HCT116 (cell line): ENCODE measurements at regions not wholly inside any gene's neighbourhood (a gene's known extent, or its start where the extent isn't known, plus 50 kb on each side); places are given as distances from the start of the nearest gene placed in this dataset.

Source experiments
- ATAC-seq: fragments of 200-7000 bp; cut with Tn5 transposase; 2 replicates; pipeline ENCODE4 v1.9.1; 2020; ENCODE audit warnings: mild to moderate bottlenecking, moderate library complexity
- BruUV-seq: library from RNA; stranded (reverse); fragments of 400-500 nt; replicated peaks from 2 replicates; lab custom pipeline; 2021; lab: Mats Ljungman, UMichigan
- CTCF ChIA-PET: fragments of 300-600 bp; sonication (Branson Sonifier 250); formaldehyde crosslinking; loops from one replicate; lab custom pipeline; 2021; ENCODE audit warnings: antibody characterized with exemption; lab: Charles Lee
- POLR2A ChIA-PET: fragments of 300-600, 350-600 bp; sonication (Branson Sonifier 250); formaldehyde crosslinking; loops from one replicate; lab custom pipeline; 2021; ENCODE audit warnings: antibody characterized with exemption; lab: Charles Lee
- RAD21 ChIA-PET, 2 experiments: fragments of 300-600 bp; sonication (Branson Sonifier 250); formaldehyde crosslinking; loops; one replicate each; lab custom pipeline; 2023; ENCODE audit warnings: low total read pairs in 2 of 2; ENCODE audit not compliant: uncharacterized antibody in 2 of 2, unreplicated experiment in 2 of 2, low non-redundant PET in 1 of 2; lab: Charles Lee
- DNase-seq: peaks from one replicate; pipeline ENCODE4 v3.0.0-alpha.2; 2010; ENCODE audit warnings: low read depth, low spot score
- H2AFZ ChIP-seq: fragments of 200-600 bp; shearing (Covaris generic), sonication (generic); 2 replicates; pipeline ENCODE4 v1.6.1; 2017; ENCODE audit warnings: low read depth, mixed run types, mixed read lengths, antibody characterized with exemption, low read length; ENCODE audit not compliant: poor library complexity, severe bottlenecking
- H3K27ac ChIP-seq: 2 replicates; pipeline ENCODE4 v1.5.1; 2012; ENCODE audit warnings: low read depth, low read length
- H3K27me3 ChIP-seq: fragments of 200-600 bp; sonication (generic); 2 replicates; pipeline ENCODE4 v1.6.1; 2016; ENCODE audit warnings: mixed run types, low read length, mixed read lengths; ENCODE audit not compliant: insufficient read depth
- H3K36me3 ChIP-seq, 2 experiments: fragments of 200-500 bp in 1 of 2; fragments of 200-600 bp in 1 of 2; sonication (Bioruptor generic) in 1 of 2; sonication (generic) in 1 of 2; 2 replicates each; pipeline versions ENCODE4 v1.5.1 to v1.6.1; 2014 to 2016; ENCODE audit warnings: low read length in 2 of 2, inconsistent platforms in 1 of 2, mixed read lengths in 1 of 2, mixed run types in 1 of 2; ENCODE audit not compliant: insufficient read depth in 2 of 2, control insufficient read depth in 1 of 2
- H3K4me1 ChIP-seq, 2 experiments: fragments of 200-600 bp in 1 of 2; sonication (generic) in 1 of 2; 2 replicates each; pipeline versions ENCODE4 v1.5.1 to v1.6.1; 2012 to 2017; ENCODE audit warnings: low read length in 2 of 2, inconsistent platforms in 1 of 2, mild to moderate bottlenecking in 1 of 2, mixed read lengths in 1 of 2, mixed run types in 1 of 2, moderate library complexity in 1 of 2; ENCODE audit not compliant: insufficient read depth in 2 of 2, control insufficient read depth in 1 of 2
- H3K4me2 ChIP-seq: fragments of 200-600 bp; sonication (generic); 2 replicates; pipeline ENCODE4 v1.6.1; 2017; ENCODE audit warnings: mixed run types, low read length, mixed read lengths
- H3K4me3 ChIP-seq, 2 experiments: fragments of 200-600 bp in 1 of 2; sonication (generic) in 1 of 2; replicated peaks in 1 of 2; 2 replicates each; pipeline ENCODE4 v1.5.1; 2011 to 2016; ENCODE audit warnings: low read length in 2 of 2, control low read depth in 1 of 2, low read depth in 1 of 2, mild to moderate bottlenecking in 1 of 2, mixed read lengths in 1 of 2, mixed run types in 1 of 2
- H3K79me2 ChIP-seq: fragments of 200-600 bp; sonication (generic); 2 replicates; pipeline ENCODE4 v1.6.1; 2017; ENCODE audit warnings: mild to moderate bottlenecking, mixed run types, low read length, moderate library complexity, mixed read lengths; ENCODE audit not compliant: insufficient read depth
- H3K9ac ChIP-seq: fragments of 200-600 bp; sonication (generic); 2 replicates; pipeline ENCODE4 v1.6.1; 2016; ENCODE audit warnings: low read length, mixed read lengths
- H3K9me2 ChIP-seq: fragments of 200-600 bp; sonication (generic), shearing (Covaris generic); 2 replicates; pipeline ENCODE4 v1.6.1; 2017; ENCODE audit warnings: mixed run types, mild to moderate bottlenecking, moderate library complexity; ENCODE audit not compliant: insufficient read depth
- H3K9me3 ChIP-seq, 2 experiments: fragments of 200-500 bp in 1 of 2; fragments of 200-600 bp in 1 of 2; sonication (Bioruptor generic) in 1 of 2; sonication (generic) in 1 of 2; 2 replicates each; pipeline ENCODE4 v1.6.1; 2014 to 2017; ENCODE audit warnings: low read length in 2 of 2, mixed read lengths in 2 of 2, inconsistent platforms in 1 of 2, low read depth in 1 of 2, mild to moderate bottlenecking in 1 of 2, mixed run types in 1 of 2, moderate library complexity in 1 of 2; ENCODE audit not compliant: control insufficient read depth in 1 of 2, insufficient read depth in 1 of 2
- H4K20me1 ChIP-seq: fragments of 200-600 bp; sonication (generic), shearing (Covaris generic); 2 replicates; pipeline ENCODE4 v1.6.1; 2017; ENCODE audit warnings: mixed run types, mild to moderate bottlenecking, moderate library complexity; ENCODE audit not compliant: insufficient read depth
- CBX3 ChIP-seq: IDR thresholded peaks from 2 replicates; pipeline ENCODE4 v1.6.1; 2012; ENCODE audit warnings: low read depth
- CEBPB ChIP-seq: IDR thresholded peaks from 2 replicates; pipeline ENCODE4 v1.6.1; 2012; ENCODE audit warnings: low read depth
- EZH2 ChIP-seq: fragments of 200-600 bp; sonication (generic); IDR thresholded peaks from 2 replicates; pipeline ENCODE4 v1.6.1; 2017; ENCODE audit warnings: antibody characterized with exemption, mixed run types
- EZH2phosphoT487 ChIP-seq: fragments of 200-600 bp; IDR thresholded peaks from 2 replicates; pipeline ENCODE4 v1.6.1; 2018; ENCODE audit warnings: antibody characterized with exemption, borderline replicate concordance
- JUND ChIP-seq: IDR thresholded peaks from 2 replicates; pipeline ENCODE4 v1.6.1; 2012
- POLR2A ChIP-seq: IDR thresholded peaks from 2 replicates; pipeline ENCODE4 v1.7.0; 2011; ENCODE audit warnings: borderline replicate concordance; ENCODE audit not compliant: insufficient read depth, insufficient read length; ENCODE audit errors: extremely low read depth
- RAD21 ChIP-seq: IDR thresholded peaks from 2 replicates; pipeline ENCODE4 v1.6.1; 2012; ENCODE audit warnings: low read depth, mild to moderate bottlenecking
- SP1 ChIP-seq: IDR thresholded peaks from 2 replicates; pipeline ENCODE4 v1.6.1; 2012; ENCODE audit warnings: low read depth
- ZNF274 ChIP-seq: fragments of 200-500 bp; sonication (Bioruptor generic); IDR thresholded peaks from 2 replicates; pipeline ENCODE4 v1.6.1; 2014; ENCODE audit warnings: mild to moderate bottlenecking, low read depth, low read length, inconsistent platforms
- intact Hi-C: fragments of 100-400 bp; cut with micrococcal nuclease; formaldehyde crosslinking; loops from 2 replicates; pipeline ENCODE4 v1.10.0; 2022
- TF ChIP-seq, protein P1 (sequence below), 3 experiments: fragments of 200-600 bp in 1 of 3; sonication (generic) in 1 of 3; IDR thresholded peaks in 2 of 3; conservative IDR thresholded peaks in 1 of 3; 2 replicates each; pipeline ENCODE4 v1.5.1; 2012 to 2017; ENCODE audit warnings: low read depth in 2 of 3, low read length in 2 of 3, antibody characterized with exemption in 1 of 3, borderline replicate concordance in 1 of 3, control low read depth in 1 of 3, mild to moderate bottlenecking in 1 of 3, mixed read lengths in 1 of 3, mixed run types in 1 of 3, moderate library complexity in 1 of 3; ENCODE audit not compliant: insufficient read depth in 1 of 3
- TF ChIP-seq, protein P2 (sequence below): IDR thresholded peaks from 2 replicates; pipeline ENCODE4 v1.6.1; 2011; ENCODE audit warnings: mild to moderate bottlenecking, low read length, moderate library complexity; ENCODE audit not compliant: insufficient replicate concordance; ENCODE audit errors: extremely low read depth
- TF ChIP-seq, protein P3 (sequence below): IDR thresholded peaks from 2 replicates; pipeline ENCODE4 v1.6.1; 2012

DNA sequence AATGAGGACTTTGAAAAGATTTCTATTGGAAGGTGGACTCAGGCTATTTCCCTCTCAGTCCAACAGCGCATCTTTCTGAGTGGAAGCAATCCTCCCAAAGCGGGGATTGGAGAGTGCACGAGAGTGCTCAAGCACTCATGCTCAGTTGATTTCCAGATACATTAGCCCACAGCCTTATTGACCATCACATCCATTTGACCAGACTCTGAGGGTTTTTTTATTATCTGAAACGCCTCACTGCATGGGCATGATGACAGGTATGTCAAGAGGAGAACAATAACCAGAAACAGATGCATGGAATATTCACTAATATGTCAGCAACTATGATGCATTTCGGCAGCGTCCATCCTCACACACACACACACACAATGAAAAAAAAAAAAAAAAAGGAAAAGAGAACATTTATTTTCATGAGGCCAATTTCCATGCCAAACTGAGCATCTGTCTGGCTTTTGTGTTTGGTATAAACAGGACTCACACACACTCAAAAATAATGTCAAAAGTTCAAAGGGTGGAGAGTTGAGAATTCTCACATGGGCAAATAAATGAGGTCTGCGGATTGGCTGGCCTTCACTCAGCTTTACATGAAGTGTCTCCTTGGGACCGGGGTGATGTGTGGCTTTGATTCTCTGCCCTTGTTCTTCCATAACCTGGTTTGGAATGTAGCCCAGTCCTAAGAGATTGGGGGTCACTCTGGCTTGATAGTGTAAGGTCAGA lies 371.6 kb downstream of the MCTP2 start (continued):
- TF ChIP-seq, protein P1, sequence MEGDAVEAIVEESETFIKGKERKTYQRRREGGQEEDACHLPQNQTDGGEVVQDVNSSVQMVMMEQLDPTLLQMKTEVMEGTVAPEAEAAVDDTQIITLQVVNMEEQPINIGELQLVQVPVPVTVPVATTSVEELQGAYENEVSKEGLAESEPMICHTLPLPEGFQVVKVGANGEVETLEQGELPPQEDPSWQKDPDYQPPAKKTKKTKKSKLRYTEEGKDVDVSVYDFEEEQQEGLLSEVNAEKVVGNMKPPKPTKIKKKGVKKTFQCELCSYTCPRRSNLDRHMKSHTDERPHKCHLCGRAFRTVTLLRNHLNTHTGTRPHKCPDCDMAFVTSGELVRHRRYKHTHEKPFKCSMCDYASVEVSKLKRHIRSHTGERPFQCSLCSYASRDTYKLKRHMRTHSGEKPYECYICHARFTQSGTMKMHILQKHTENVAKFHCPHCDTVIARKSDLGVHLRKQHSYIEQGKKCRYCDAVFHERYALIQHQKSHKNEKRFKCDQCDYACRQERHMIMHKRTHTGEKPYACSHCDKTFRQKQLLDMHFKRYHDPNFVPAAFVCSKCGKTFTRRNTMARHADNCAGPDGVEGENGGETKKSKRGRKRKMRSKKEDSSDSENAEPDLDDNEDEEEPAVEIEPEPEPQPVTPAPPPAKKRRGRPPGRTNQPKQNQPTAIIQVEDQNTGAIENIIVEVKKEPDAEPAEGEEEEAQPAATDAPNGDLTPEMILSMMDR (IDR thresholded peaks at IDR 0.05 in 2 of 3, conservative IDR thresholded peaks at IDR 0.05 in 1 of 3; ENCODE audit: borderline replicate concordance in 1 of 3, insufficient read depth in 1 of 3, low read depth in 2 of 3, low read length in 2 of 3): no peak
- no peak for TF ChIP-seq CEBPB
- TF ChIP-seq CBX3: no peak

DNA sequence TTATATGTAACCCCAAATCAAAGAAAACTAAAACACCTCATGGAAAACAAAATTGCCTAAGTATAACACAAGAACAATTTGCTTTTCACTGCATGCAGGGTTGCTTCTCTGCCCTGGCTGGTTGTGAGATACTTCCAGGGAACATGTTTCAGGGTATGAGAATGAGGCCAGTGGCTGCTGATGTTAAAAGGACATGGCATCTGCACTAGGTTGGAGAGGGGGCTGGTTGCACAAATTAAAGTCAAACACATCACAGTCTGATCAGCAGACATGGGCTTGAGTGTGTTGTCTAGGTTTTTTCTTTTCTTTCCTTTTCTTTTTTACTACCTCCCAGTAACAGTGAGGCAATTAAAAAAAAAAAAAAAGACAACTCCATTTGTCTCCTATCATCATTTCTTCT lies 374.9 kb downstream of the MCTP2 start:
- no TSS peak for BruUV-seq

More for the DNA sequence above, 374.9 kb downstream of the MCTP2 start:
- DNase-seq: no peak
- POLR2A ChIA-PET: no interaction called here
- TF ChIP-seq JUND (no peak), POLR2A (no peak), SP1 (no peak), RAD21 (no peak), ZNF274 (no peak), EZH2phosphoT487 (no peak), EZH2 (no peak)
- TF ChIP-seq, protein P2, sequence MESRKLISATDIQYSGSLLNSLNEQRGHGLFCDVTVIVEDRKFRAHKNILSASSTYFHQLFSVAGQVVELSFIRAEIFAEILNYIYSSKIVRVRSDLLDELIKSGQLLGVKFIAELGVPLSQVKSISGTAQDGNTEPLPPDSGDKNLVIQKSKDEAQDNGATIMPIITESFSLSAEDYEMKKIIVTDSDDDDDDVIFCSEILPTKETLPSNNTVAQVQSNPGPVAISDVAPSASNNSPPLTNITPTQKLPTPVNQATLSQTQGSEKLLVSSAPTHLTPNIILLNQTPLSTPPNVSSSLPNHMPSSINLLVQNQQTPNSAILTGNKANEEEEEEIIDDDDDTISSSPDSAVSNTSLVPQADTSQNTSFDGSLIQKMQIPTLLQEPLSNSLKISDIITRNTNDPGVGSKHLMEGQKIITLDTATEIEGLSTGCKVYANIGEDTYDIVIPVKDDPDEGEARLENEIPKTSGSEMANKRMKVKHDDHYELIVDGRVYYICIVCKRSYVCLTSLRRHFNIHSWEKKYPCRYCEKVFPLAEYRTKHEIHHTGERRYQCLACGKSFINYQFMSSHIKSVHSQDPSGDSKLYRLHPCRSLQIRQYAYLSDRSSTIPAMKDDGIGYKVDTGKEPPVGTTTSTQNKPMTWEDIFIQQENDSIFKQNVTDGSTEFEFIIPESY: no peak
- TF ChIP-seq, protein P3, sequence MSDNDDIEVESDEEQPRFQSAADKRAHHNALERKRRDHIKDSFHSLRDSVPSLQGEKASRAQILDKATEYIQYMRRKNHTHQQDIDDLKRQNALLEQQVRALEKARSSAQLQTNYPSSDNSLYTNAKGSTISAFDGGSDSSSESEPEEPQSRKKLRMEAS: no peak
- RAD21 ChIA-PET: no interaction called here
- intact Hi-C loops: no loop called here
- H3K4me1 ChIP-seq: no peaks in the 10 kb centered on the region
- no peak overlapping the region for H3K4me3 ChIP-seq
- H3K27me3 ChIP-seq: peaks cover 9% of the 10 kb centered on the region
- no peak overlapping the region for H3K27ac ChIP-seq
- no peak overlapping the region for H3K9ac ChIP-seq
- no peaks in the 10 kb centered on the region for H3K9me3 ChIP-seq
- ATAC-seq: no peak
- H3K9me2 ChIP-seq: no peaks in the 10 kb centered on the region
- H4K20me1 ChIP-seq: no peaks in the 10 kb centered on the region
- H3K36me3 ChIP-seq: no peaks in the 10 kb centered on the region
- no peak overlapping the region for H2AFZ ChIP-seq
- no peaks in the 10 kb centered on the region for H3K79me2 ChIP-seq
- no peak overlapping the region for H3K4me2 ChIP-seq
- CTCF ChIA-PET: no interaction called here
